Activated CD4-positive, alpha-beta T cell treated with anti-CD3 and anti-CD28 coated beads, Interleukin-2, amount 10 ng/mL, durations not matched to agents 24 days and 14 days (primary cell): ENCODE measurements at regions not wholly inside any gene's neighbourhood (a gene's known extent, or its start where the extent isn't known, plus 50 kb on each side); places are given as distances from the start of the nearest gene placed in this dataset.
"Not testable (repeated sequence)": the region's sequence is repeated elsewhere in the genome, so short reads cannot be mapped to it uniquely, and the experiment has no call there.

Experiments used
- DNase-seq: peaks from one replicate; pipeline ENCODE4 v3.0.0; 2022
- H3K27ac Mint-ChIP-seq: one replicate; pipeline ENCODE4 v1.8.0; 2022; ENCODE audit warnings: mild to moderate bottlenecking, mixed read lengths
- H3K27me3 Mint-ChIP-seq: one replicate; pipeline ENCODE4 v1.8.0; 2022; ENCODE audit warnings: mixed read lengths
- H3K36me3 Mint-ChIP-seq: one replicate; pipeline ENCODE4 v1.8.0; 2022; ENCODE audit warnings: low read depth, mild to moderate bottlenecking, mixed read lengths
- H3K4me1 Mint-ChIP-seq: one replicate; pipeline ENCODE4 v1.8.0; 2021; ENCODE audit warnings: mixed read lengths
- H3K4me3 Mint-ChIP-seq: one replicate; pipeline ENCODE4 v1.8.0; 2022; ENCODE audit warnings: mild to moderate bottlenecking, moderate library complexity, mixed read lengths
- H3K9me3 Mint-ChIP-seq: one replicate; pipeline ENCODE4 v1.8.0; 2021; ENCODE audit warnings: mixed read lengths
- intact Hi-C: fragments of 100-400 bp; cut with micrococcal nuclease; formaldehyde crosslinking; loops from one replicate; pipeline ENCODE4 v1.15.1; 2023

DNA sequence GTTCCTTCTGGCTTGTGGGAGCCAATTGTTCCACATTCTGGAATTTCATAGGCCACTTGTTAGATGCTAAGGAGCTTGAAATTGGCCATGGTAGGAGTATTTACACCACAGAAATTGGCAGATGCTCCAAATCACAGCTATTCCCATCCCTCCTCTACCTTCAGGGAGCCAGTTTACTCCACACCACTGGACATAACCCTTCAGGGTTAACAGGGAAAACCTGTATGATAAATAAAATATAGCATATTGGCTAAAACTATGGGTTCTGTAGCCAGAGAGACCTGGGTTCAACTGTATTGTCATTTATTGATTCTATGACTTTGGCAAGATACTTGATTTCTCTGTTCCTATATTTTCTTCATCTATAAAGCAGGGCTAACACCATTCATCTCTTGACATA is 384.2 kb upstream of the PROK2 start:
- intact Hi-C loops, result no loop called here
- peaks cover 2% of the 10 kb centered on the region for H3K27me3 Mint-ChIP-seq

DNA sequence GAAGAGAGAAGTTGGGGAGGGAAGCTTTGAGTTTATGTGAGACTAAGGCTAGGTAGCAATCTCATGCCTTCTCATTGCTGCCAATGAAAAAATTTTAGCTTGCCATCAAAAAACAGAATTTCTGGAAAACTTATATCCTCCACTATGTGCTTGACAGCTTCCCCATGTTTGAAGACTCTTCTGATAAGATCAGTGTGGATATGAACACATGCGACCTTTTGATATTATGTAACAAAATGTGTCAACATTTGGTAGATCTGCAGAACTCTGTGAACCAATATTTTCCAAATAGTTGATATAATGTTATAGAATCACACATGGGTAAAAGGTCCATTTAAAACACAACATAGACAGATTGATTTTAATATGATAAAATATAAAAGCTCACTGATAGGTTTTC is 380.9 kb upstream of the PROK2 start:
- Mint-ChIP-seq H3K36me3 (no peaks in the 10 kb centered on the region), H3K27ac (no peak overlapping the region), H3K9me3 (no peaks in the 10 kb centered on the region), H3K4me1 (no peaks in the 10 kb centered on the region), H3K4me3 (no peak overlapping the region), H3K27me3 (peaks cover 2% of the 10 kb centered on the region)
- no peak for DNase-seq
- intact Hi-C loops, result no loop called here

More for the DNA sequence above, 384.2 kb upstream of the PROK2 start:
- Mint-ChIP-seq H3K36me3 (no peaks in the 10 kb centered on the region), H3K4me1 (no peaks in the 10 kb centered on the region), H3K27ac (no peak overlapping the region), H3K9me3 (no peaks in the 10 kb centered on the region), H3K4me3 (no peak overlapping the region)
- DNase-seq, result no peak

DNA sequence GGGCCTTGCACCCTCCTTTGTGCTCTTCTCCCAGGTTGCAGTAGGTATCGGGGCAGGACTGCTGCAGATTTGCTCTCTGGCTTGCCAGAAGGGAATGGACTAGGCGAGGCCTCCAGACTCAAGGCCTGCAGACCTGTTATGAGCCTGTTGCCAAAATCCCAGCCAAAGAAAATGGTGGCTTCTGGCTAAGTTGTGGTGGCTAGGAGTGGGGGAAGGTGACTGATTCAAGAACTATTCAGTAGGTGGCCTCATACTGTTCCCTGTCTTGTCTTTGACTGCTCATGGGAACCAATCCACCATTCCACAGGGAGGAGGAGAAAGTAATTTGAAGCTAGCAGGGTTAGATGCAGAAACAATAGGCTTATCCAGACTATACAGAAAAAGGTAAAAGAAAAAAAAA is 380.4 kb upstream of the PROK2 start:
- intact Hi-C loops, result no loop called here
- peaks cover 2% of the 10 kb centered on the region for H3K27me3 Mint-ChIP-seq
- H3K4me3 Mint-ChIP-seq, result no peak overlapping the region
- no peaks in the 10 kb centered on the region for H3K4me1 Mint-ChIP-seq
- H3K36me3 Mint-ChIP-seq, result no peaks in the 10 kb centered on the region
- no peaks in the 10 kb centered on the region for H3K9me3 Mint-ChIP-seq
- no peak overlapping the region for H3K27ac Mint-ChIP-seq
- no peak for DNase-seq

DNA sequence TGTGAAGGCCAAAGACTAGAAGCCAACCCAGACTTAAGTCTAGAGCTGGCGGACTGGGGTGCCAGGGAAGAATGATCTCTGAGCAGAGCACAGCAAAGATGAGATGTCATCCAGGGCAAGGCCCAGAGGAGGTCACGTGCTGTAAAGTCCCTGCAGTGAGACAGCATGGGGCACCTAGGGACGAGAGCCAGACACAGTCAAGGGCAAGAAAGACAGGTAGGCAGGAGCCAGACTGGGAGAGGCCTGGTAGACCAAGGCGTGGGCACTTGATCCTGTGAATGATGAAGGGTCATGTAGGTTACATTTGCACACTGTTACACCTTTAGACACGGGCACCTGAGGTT is 379.7 kb upstream of the PROK2 start:
- no peaks in the 10 kb centered on the region for H3K9me3 Mint-ChIP-seq
- intact Hi-C loops, result no loop called here
- no peaks in the 10 kb centered on the region for H3K4me1 Mint-ChIP-seq
- no peak overlapping the region for H3K27ac Mint-ChIP-seq
- no peaks in the 10 kb centered on the region for H3K36me3 Mint-ChIP-seq
- no peak for DNase-seq
- H3K4me3 Mint-ChIP-seq, result no peak overlapping the region
- H3K27me3 Mint-ChIP-seq, result peaks cover 2% of the 10 kb centered on the region

DNA sequence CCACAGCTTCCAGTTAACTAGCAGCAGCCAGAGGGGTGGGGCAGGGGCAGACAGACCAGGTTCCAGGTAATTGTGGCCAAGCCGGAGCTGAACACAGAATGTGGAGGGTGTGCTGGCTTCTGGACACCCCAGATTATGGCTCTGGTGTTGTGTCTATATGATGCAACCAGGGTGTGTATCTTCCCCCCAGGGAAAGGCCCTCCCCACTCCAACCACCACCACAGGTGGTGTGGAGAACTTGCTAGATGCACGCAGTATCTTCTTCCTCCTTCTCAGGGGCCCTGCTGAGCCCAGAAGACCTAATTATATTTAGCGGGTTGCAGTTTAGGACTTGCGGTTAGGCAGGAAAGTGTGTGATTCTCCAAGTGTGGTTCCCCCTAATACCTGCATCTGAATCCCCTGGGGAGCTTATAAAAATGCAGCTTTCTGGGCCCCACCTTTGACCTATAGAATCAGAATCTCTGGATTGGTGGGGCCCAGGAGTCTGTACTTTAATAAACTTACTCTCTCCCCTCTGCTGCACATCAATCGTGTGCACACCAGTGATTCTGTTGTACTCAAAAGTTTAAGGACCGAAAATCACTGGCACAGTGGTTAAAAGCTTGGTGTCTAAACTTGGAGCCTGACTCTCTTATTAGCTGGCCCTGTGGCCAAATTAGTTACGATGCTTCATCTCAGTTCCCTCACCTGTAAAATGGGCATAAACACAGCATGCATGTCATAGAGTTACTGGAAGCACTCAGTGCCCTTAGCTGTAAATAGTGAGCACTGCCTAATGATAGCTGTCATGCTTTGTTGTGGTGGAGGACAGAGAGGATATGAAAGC is 379.1 kb upstream of the PROK2 start:
- Mint-ChIP-seq H3K4me3 (no peak overlapping the region), H3K27ac (no peak overlapping the region), H3K27me3 (peaks cover 2% of the 10 kb centered on the region), H3K9me3 (no peaks in the 10 kb centered on the region), H3K36me3 (no peaks in the 10 kb centered on the region), H3K4me1 (no peaks in the 10 kb centered on the region)
- DNase-seq, result no peak
- intact Hi-C loops, result no loop called here

DNA sequence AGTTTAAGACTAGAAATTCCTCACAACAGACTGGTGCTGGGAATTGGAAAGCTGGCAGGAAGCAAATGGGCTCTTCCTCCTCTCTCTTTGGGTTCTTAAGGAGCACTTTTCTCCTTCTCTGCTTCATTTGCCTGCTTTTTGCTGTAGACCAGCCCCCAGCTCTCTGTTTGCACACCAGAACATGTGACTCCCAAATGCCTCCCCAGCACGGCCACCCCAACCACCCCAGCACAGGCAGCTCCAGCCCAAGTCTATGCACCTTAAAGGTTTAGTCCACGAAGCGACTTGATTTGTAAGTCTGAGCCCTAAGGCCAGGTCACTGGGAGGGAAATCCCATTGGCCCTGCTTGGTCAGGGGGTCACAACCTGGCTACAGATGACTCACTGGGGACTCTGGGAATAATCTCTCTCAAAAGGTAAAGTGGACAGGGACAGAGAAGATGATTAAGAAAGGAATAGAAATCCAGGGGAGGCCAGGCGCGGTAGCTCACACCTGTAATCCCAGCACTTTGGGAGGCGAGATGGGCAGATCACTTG is 377.8 kb upstream of the PROK2 start:
- intact Hi-C loops, result no loop called here
- no peaks in the 10 kb centered on the region for H3K9me3 Mint-ChIP-seq
- H3K4me1 Mint-ChIP-seq, result peaks cover 4% of the 10 kb centered on the region
- H3K36me3 Mint-ChIP-seq, result no peaks in the 10 kb centered on the region
- H3K27ac Mint-ChIP-seq, result no peak overlapping the region
- no peak overlapping the region for H3K4me3 Mint-ChIP-seq
- DNase-seq, result no peak
- peaks cover 2% of the 10 kb centered on the region for H3K27me3 Mint-ChIP-seq

DNA sequence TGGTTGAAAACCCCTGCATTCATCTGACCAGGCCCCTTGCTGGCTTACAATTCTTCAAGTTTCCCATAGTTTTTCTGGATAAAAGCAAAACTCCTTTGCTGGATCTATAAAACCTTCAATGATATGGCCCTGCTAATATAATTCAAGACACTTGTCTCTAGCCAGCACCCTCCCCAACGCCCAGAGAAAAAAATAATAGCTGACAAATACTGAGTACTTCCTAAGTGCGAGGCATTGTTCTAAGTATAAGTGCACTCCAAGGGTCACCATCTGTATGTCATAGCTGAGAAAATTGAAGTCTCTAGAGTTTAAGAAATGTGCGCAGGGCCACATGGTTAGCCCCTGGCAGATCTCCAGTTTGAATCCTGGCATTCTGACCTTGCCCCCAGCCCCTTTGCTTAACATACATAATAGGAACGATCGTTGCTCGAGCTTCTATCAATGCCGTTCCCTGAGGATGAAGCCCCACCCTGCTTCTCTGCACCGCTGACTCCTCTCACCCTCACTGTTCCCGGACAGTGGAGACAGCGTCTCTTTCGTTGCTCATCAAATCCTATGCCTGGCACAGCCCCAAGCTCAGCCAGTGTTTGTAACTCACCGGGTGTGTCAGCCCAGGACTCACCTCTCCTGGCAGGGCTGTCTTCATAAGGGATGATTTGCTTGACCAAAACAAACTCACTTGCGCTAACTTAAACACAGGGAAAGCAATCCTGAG is 377.1 kb upstream of the PROK2 start:
- Mint-ChIP-seq H3K36me3 (no peaks in the 10 kb centered on the region), H3K9me3 (no peaks in the 10 kb centered on the region)
- intact Hi-C loops, result no loop called here

DNA sequence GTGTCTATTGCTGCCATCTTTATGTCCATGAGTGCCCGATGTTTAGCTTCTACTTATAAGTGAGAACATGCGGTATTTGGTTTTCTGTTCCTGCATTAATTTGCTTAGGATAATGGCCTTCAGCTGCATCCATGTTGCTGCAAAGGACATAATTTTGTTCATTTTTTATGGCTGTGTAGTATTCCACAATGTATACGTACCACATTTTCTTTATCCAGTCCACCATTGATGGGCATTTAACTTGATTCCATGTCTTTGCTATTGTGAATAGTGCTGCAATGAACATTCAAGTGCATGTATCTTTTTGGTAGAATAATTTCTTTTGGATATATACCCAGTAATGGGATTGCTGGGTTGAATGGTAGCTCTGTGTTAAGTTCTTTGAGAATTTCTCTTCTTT is 376.3 kb upstream of the PROK2 start:
- not testable (repeated sequence) for H3K27ac Mint-ChIP-seq, H3K36me3 Mint-ChIP-seq, DNase-seq

More for the DNA sequence above, 377.1 kb upstream of the PROK2 start:
- DNase-seq, result no peak
- no peak overlapping the region for H3K27ac Mint-ChIP-seq
- H3K4me1 Mint-ChIP-seq, result peaks cover 4% of the 10 kb centered on the region
- peaks cover 2% of the 10 kb centered on the region for H3K27me3 Mint-ChIP-seq
- no peak overlapping the region for H3K4me3 Mint-ChIP-seq

DNA sequence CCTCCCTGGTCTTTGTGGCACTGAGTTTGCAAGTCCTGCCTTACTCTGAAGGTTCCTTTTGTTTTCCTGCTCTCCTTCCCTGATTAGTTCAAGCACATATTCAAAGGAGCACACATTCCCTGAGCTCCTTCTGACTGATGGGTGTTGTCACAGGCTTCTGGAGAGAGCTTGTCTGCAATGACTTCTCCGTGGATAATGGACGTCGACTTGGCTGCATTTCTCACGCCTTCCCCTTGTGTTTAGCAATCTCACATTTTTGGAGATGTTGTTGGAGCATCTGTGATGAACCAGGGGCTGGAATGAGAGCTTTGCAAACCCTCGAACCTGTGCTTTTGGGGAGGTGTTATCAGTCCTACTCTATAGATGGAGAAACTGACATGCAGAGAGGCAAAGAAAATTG is 375.4 kb upstream of the PROK2 start:
- H3K4me3 Mint-ChIP-seq, result no peak overlapping the region
- DNase-seq, result no peak
- H3K36me3 Mint-ChIP-seq, result no peaks in the 10 kb centered on the region
- no peaks in the 10 kb centered on the region for H3K9me3 Mint-ChIP-seq
- peaks cover 4% of the 10 kb centered on the region for H3K4me1 Mint-ChIP-seq
- intact Hi-C loops, result no loop called here
- no peak overlapping the region for H3K27ac Mint-ChIP-seq
- peaks cover 2% of the 10 kb centered on the region for H3K27me3 Mint-ChIP-seq

More for the DNA sequence above, 376.3 kb upstream of the PROK2 start:
- H3K4me3 Mint-ChIP-seq, H3K4me1 Mint-ChIP-seq, intact Hi-C loops, H3K27me3 Mint-ChIP-seq, H3K9me3 Mint-ChIP-seq: not testable (repeated sequence)

DNA sequence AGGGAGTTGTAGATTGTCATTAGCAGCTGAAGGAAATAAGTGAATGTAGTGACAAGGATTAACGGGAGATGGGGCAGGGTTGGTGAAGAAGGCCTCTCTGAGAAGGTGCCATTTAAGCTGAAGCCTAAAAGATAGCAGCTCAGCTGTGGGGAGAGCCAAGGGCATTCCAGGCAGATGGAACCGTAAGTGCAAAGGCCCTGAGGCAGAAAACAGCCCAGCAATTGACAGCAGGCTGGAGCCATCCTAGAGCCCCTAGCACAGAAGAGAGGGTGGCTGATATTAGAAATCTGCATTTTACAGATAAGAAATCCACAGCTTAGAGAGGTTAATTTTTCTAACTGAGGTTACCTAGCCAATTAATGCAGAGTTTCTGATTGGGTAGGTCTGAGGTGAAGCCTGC is 374.5 kb upstream of the PROK2 start:
- no peaks in the 10 kb centered on the region for H3K36me3 Mint-ChIP-seq
- H3K4me3 Mint-ChIP-seq, result no peak overlapping the region
- no peaks in the 10 kb centered on the region for H3K9me3 Mint-ChIP-seq
- peaks cover 2% of the 10 kb centered on the region for H3K27me3 Mint-ChIP-seq
- H3K27ac Mint-ChIP-seq, result no peak overlapping the region
- H3K4me1 Mint-ChIP-seq, result peaks cover 4% of the 10 kb centered on the region
- intact Hi-C loops, result no loop called here
- no peak for DNase-seq

DNA sequence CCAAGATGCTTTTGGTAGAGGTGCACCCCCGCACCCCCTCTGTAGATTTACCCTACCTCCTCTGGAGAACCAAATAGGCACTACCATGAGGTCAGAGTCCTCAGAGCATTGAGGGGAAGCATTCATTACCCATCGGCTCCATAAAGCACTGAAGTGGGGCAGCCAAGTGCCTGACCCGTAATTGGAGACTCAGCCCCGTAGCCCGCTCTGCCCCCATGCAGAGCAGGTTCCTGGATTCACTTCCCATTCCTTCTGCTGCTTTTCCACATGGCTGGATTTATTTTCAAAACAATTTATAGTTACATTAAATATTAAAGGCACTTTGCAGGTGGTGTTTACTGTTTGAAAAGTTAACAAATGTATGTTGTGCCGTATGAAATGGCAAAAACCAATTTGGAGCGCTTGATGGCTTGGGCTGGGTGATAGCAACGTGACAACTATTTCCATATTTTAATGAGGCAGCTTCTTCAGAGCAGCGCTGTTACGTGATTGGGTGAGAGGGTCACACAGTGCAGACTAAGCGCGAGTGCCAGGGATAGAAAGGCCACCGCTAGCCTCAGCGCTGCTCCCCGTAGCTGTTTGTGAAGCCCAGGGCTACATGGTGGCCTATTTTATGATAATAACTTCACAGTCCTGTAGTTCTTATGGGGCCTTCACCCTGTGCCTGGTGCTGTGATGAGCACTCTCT is 373.8 kb upstream of the PROK2 start:
- DNase-seq, result no peak
- Mint-ChIP-seq H3K27ac (no peak overlapping the region), H3K36me3 (no peaks in the 10 kb centered on the region), H3K9me3 (no peaks in the 10 kb centered on the region), H3K27me3 (peaks cover 2% of the 10 kb centered on the region), H3K4me1 (peaks cover 4% of the 10 kb centered on the region), H3K4me3 (no peak overlapping the region)
- intact Hi-C loops, result no loop called here

DNA sequence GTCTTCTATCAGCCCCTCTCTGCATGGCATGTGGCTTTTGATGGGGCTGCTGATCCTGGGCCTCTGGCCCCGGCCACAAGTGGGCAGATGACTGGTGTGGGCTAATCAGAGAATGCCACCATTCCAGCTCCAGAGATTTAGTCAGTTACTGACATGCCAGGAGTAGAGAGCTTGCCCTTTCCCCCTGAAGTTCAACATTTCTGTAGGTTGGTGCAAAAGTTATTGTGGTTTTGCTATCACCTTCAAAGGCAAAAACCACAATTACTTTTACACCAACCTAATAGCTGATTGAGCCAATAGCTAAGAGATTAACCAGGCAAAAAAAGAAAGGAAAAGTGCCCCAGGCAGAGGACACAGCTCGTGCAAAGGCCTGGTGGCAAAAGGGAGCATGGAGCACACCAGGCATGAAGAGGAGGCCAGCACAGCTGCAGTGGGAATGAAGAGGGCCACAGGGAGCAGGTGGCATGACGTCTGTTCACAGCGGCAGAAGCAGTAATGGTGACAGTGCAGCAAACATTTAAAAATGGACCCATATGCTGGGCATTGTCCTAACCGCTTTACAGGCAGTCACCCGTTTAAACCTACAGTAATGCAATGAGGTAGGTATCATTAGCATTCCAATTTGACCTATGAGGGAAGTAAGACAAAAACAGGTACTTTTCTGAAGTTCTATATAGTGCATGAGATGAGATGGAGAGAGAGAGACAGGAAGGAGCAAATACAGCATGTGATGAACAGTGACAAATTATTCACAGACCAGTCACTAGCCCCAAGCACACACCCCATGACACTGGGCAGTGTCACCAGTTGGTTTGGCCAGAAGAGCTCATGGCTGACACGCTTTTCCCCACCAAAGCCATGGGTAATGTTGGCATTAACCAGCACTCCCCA is 373.0 kb upstream of the PROK2 start:
- H3K9me3 Mint-ChIP-seq, result no peaks in the 10 kb centered on the region
- no peaks in the 10 kb centered on the region for H3K36me3 Mint-ChIP-seq
- H3K4me1 Mint-ChIP-seq, result peaks cover 4% of the 10 kb centered on the region
- no peak for DNase-seq
- peaks cover 2% of the 10 kb centered on the region for H3K27me3 Mint-ChIP-seq
- intact Hi-C loops, result no loop called here
- no peak overlapping the region for H3K27ac Mint-ChIP-seq
- H3K4me3 Mint-ChIP-seq, result no peak overlapping the region

DNA sequence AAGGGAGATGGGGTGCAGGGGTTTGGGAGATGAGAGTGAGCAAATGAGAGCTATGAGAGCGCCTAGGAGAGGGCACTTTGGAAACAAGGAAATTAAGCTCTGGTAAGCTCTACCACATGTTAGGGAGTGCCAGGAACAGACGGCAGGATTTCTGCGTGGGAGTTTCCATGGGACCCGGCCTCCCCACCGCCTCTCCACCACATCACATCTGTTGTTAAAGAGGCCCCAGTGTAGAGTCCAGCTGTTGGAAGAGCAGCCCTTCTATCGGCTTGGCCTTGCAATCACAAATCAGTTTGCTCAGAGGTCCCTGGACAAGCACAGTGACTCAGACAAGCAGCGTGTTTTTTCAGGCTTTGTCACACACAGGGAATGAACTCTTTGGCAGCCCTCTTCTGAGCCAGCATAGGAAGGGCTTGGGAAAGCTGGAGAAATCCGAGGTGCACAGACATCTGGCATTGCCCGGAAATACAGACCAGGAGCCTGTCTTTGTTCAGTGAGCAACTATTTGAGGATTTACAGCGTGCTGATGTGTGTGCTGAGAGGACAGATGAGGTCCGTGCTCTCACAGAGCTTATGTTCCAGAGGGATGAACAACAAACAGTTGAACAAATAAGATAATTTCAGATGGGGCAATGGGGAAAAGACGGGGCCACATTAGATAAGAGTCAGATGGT is 370.6 kb upstream of the PROK2 start:
- H3K27ac Mint-ChIP-seq, result no peak overlapping the region
- no peak for DNase-seq
- H3K4me1 Mint-ChIP-seq, result peaks cover 4% of the 10 kb centered on the region
- H3K9me3 Mint-ChIP-seq, result peaks cover under 1% of the 10 kb centered on the region
- no peak overlapping the region for H3K4me3 Mint-ChIP-seq
- H3K27me3 Mint-ChIP-seq, result no peaks in the 10 kb centered on the region
- intact Hi-C loops, result no loop called here
- H3K36me3 Mint-ChIP-seq, result no peaks in the 10 kb centered on the region
